Stimulated activated naive CD8-positive, alpha-beta T cell treated with anti-CD3 and anti-CD28 coated beads, Interleukin-15, amount 100 ng/mL, for 72 hours (primary cell): ENCODE measurements at regions not wholly inside any gene's neighbourhood (a gene's known extent, or its start where the extent isn't known, plus 50 kb on each side); places are given as distances from the start of the nearest gene placed in this dataset.

ENCODE experiments used
- ATAC-seq: fragments of 150-1000 bp; cut with Tn5 transposase; 2 replicates; pipeline ENCODE4 v1.10.0; 2021; ENCODE audit warnings: mild to moderate bottlenecking, moderate library complexity
- DNase-seq, 2 donors: peaks; one replicate each; pipeline ENCODE4 v3.0.0; 2021 to 2022
- H3K27ac Mint-ChIP-seq, 2 donors: one replicate each; pipeline ENCODE4 v1.8.0; 2022; ENCODE audit warnings: mild to moderate bottlenecking in 2 of 2, mixed read lengths in 2 of 2, moderate library complexity in 2 of 2
- H3K27me3 Mint-ChIP-seq: one replicate; pipeline ENCODE4 v1.8.0; 2022; ENCODE audit warnings: mixed read lengths
- H3K4me1 Mint-ChIP-seq: one replicate; pipeline ENCODE4 v1.8.0; 2022; ENCODE audit warnings: mild to moderate bottlenecking, mixed read lengths
- H3K4me3 Mint-ChIP-seq, 2 donors: one replicate each; pipeline ENCODE4 v1.8.0; 2022; ENCODE audit warnings: mild to moderate bottlenecking in 2 of 2, mixed read lengths in 2 of 2, moderate library complexity in 1 of 2
- H3K9me3 Mint-ChIP-seq, 2 donors: one replicate each; pipeline ENCODE4 v1.8.0; 2022; ENCODE audit warnings: mixed read lengths in 2 of 2

GRCh38 chr2:12951657-12951973 is 234.9 kb downstream of the TRIB2 start:
- ATAC-seq (no peak), DNase-seq (no peak)
- no peak overlapping the region for H3K27ac Mint-ChIP-seq
- no peak overlapping the region for H3K4me3 Mint-ChIP-seq
- no peaks in the 10 kb centered on the region for H3K9me3 Mint-ChIP-seq
- H3K27me3 Mint-ChIP-seq: peaks cover 56% of the 10 kb centered on the region
- H3K4me1 Mint-ChIP-seq: peaks cover 25% of the 10 kb centered on the region

GRCh38 chr2:12953596-12953995 is 236.9 kb downstream of the TRIB2 start:
- DNase-seq: no peak
- Mint-ChIP-seq H3K4me3 (no peak overlapping the region), H3K27ac (no peak overlapping the region), H3K27me3 (peaks cover 60% of the 10 kb centered on the region), H3K4me1 (peaks cover 20% of the 10 kb centered on the region), H3K9me3 (peaks cover 0 to 5% of the 10 kb centered on the region in 2 donors)
- ATAC-seq: no peak

- peaks cover 61% of the 10 kb centered on the region for H3K27me3 Mint-ChIP-seq
- no peak for DNase-seq
- H3K4me1 Mint-ChIP-seq: peaks cover 6% of the 10 kb centered on the region
- no peak overlapping the region for H3K27ac Mint-ChIP-seq
- H3K9me3 Mint-ChIP-seq: peaks cover 5 to 9% of the 10 kb centered on the region in 2 donors
- no peak overlapping the region for H3K4me3 Mint-ChIP-seq
- ATAC-seq: no peak
Observed at GRCh38 chr2:12955864-12956263, 239.1 kb downstream of the TRIB2 start.

GRCh38 chr2:12957251-12957650 is 240.5 kb downstream of the TRIB2 start:
- DNase-seq: no peak
- Mint-ChIP-seq H3K27me3 (peaks cover 58% of the 10 kb centered on the region), H3K27ac (no peak overlapping the region), H3K4me1 (no peaks in the 10 kb centered on the region), H3K9me3 (peaks cover 5 to 9% of the 10 kb centered on the region in 2 donors), H3K4me3 (no peak overlapping the region)
- ATAC-seq: no peak

GRCh38 chr2:12959935-12960334 is 243.2 kb downstream of the TRIB2 start:
- DNase-seq (no peak), ATAC-seq (no peak)
- H3K4me3 Mint-ChIP-seq: no peak overlapping the region
- H3K27me3 Mint-ChIP-seq: peaks cover 52% of the 10 kb centered on the region
- H3K4me1 Mint-ChIP-seq: peaks cover 5% of the 10 kb centered on the region
- H3K9me3 Mint-ChIP-seq: peaks cover 5 to 9% of the 10 kb centered on the region in 2 donors
- no peak overlapping the region for H3K27ac Mint-ChIP-seq

- Mint-ChIP-seq H3K27ac (no peak overlapping the region), H3K4me3 (no peak overlapping the region), H3K27me3 (peaks cover 52% of the 10 kb centered on the region), H3K4me1 (peaks cover 12% of the 10 kb centered on the region), H3K9me3 (peaks cover 5 to 9% of the 10 kb centered on the region in 2 donors)
- DNase-seq (no peak), ATAC-seq (no peak)
Observed at GRCh38 chr2:12960671-12961070, 243.9 kb downstream of the TRIB2 start.

GRCh38 chr2:12964904-12965539 is 248.3 kb downstream of the TRIB2 start:
- no peak overlapping the region for H3K4me3 Mint-ChIP-seq

GRCh38 chr2:12965540-12966269 is 249.0 kb downstream of the TRIB2 start:
- H3K27me3 Mint-ChIP-seq: peaks cover 58% of the 10 kb centered on the region
- H3K4me3 Mint-ChIP-seq: peak overlapping the region in 1 of 2 donors; percentile 15
- ATAC-seq: peak; percentile 84
- no peak overlapping the region for H3K27ac Mint-ChIP-seq
- peaks cover 26% of the 10 kb centered on the region for H3K4me1 Mint-ChIP-seq
- no peaks in the 10 kb centered on the region for H3K9me3 Mint-ChIP-seq
- no peak for DNase-seq

More at GRCh38 chr2:12964904-12965539, 248.3 kb downstream of the TRIB2 start:
- H3K9me3 Mint-ChIP-seq: peaks cover 0 to 4% of the 10 kb centered on the region in 2 donors
- DNase-seq (no peak), ATAC-seq (no peak)
- H3K27ac Mint-ChIP-seq: no peak overlapping the region
- peaks cover 54% of the 10 kb centered on the region for H3K27me3 Mint-ChIP-seq
- H3K4me1 Mint-ChIP-seq: peaks cover 26% of the 10 kb centered on the region

- Mint-ChIP-seq H3K4me1 (peaks cover 26% of the 10 kb centered on the region), H3K27me3 (peaks cover 48% of the 10 kb centered on the region), H3K4me3 (no peak overlapping the region), H3K9me3 (no peaks in the 10 kb centered on the region), H3K27ac (no peak overlapping the region)
- no peak for DNase-seq
- ATAC-seq: no peak
Observed at GRCh38 chr2:12967804-12968203, 251.1 kb downstream of the TRIB2 start.

GRCh38 chr2:12968399-12968798 is 251.7 kb downstream of the TRIB2 start:
- no peaks in the 10 kb centered on the region for H3K9me3 Mint-ChIP-seq
- ATAC-seq (no peak), DNase-seq (no peak)
- peaks cover 23% of the 10 kb centered on the region for H3K4me1 Mint-ChIP-seq
- H3K27ac Mint-ChIP-seq: no peak overlapping the region
- H3K27me3 Mint-ChIP-seq: peaks cover 43% of the 10 kb centered on the region
- H3K4me3 Mint-ChIP-seq: no peak overlapping the region

- H3K9me3 Mint-ChIP-seq: no peaks in the 10 kb centered on the region
- no peak overlapping the region for H3K27ac Mint-ChIP-seq
- peaks cover 12% of the 10 kb centered on the region for H3K4me1 Mint-ChIP-seq
- DNase-seq (no peak), ATAC-seq (no peak)
- no peak overlapping the region for H3K4me3 Mint-ChIP-seq
- peaks cover 51% of the 10 kb centered on the region for H3K27me3 Mint-ChIP-seq
Observed at GRCh38 chr2:12970861-12971260, 254.1 kb downstream of the TRIB2 start.

- Mint-ChIP-seq H3K27me3 (peaks cover 54% of the 10 kb centered on the region), H3K4me3 (no peak overlapping the region), H3K27ac (no peak overlapping the region), H3K4me1 (peaks cover 7% of the 10 kb centered on the region), H3K9me3 (no peaks in the 10 kb centered on the region)
- no peak for ATAC-seq
- DNase-seq: no peak
Observed at GRCh38 chr2:12971581-12972365, 255.0 kb downstream of the TRIB2 start.

- H3K27ac Mint-ChIP-seq: no peak overlapping the region
- H3K4me3 Mint-ChIP-seq: no peak overlapping the region
- H3K4me1 Mint-ChIP-seq: no peaks in the 10 kb centered on the region
- peaks cover 23% of the 10 kb centered on the region for H3K27me3 Mint-ChIP-seq
- DNase-seq (no peak), ATAC-seq (no peak)
- no peaks in the 10 kb centered on the region for H3K9me3 Mint-ChIP-seq
Observed at GRCh38 chr2:12978066-12978835, 261.5 kb downstream of the TRIB2 start.

- DNase-seq (no peak), ATAC-seq (no peak)
- no peaks in the 10 kb centered on the region for H3K9me3 Mint-ChIP-seq
- H3K4me1 Mint-ChIP-seq: no peaks in the 10 kb centered on the region
- H3K4me3 Mint-ChIP-seq: no peak overlapping the region
- peaks cover 23% of the 10 kb centered on the region for H3K27me3 Mint-ChIP-seq
- H3K27ac Mint-ChIP-seq: no peak overlapping the region
Observed at GRCh38 chr2:12979066-12979465, 262.3 kb downstream of the TRIB2 start.

- Mint-ChIP-seq H3K27me3 (peaks cover 19% of the 10 kb centered on the region), H3K9me3 (no peaks in the 10 kb centered on the region), H3K4me1 (no peaks in the 10 kb centered on the region), H3K4me3 (no peak overlapping the region), H3K27ac (no peak overlapping the region)
- ATAC-seq: no peak
- DNase-seq: no peak
Observed at GRCh38 chr2:12980817-12981216, 264.1 kb downstream of the TRIB2 start.
